ENCODE measurements at regions not wholly inside any gene's neighbourhood (a gene's known extent, or its start where the extent isn't known, plus 50 kb on each side); places are given as distances from the start of the nearest gene placed in this dataset.
A peak's percentile ranks its signal among the peaks of the same experiment; 100 is the strongest.

DNA sequence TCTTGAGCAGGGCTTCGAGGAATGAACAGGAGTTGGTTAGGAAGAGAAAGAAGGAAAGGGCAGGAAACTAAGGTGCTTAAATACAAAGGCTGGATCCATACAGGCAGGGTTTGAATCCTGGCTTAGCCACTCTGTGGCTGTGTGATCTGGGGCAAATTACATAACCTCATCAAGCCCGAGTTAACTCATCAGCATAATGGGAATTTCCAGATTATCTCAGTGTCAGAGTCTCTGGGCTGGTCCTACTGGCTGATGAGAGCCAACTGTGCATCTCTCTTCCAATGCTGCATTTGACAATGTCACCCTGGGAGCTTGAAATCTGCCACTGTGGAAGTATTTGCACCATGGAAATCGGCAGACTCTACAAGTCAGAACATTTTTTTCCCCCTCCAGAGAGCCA, 83.8 kb upstream of the SLC6A6 start:
- no peak for DNase-seq

GRCh38 chr3:14319654-14320182, 82.7 kb upstream of the SLC6A6 start:
- DNase-seq, result no peak

- DNase-seq, result no peak
These were observed 82.2 kb upstream of the SLC6A6 start for GRCh38 chr3:14320219-14320618.

GRCh38 chr3:14322001-14322400, 80.4 kb upstream of the SLC6A6 start:
- DNase-seq, result no peak

- no peak for DNase-seq
These were observed 79.6 kb upstream of the SLC6A6 start for GRCh38 chr3:14322667-14323295.

- no peak for DNase-seq
These were observed 78.8 kb upstream of the SLC6A6 start for GRCh38 chr3:14323401-14324223.

DNA sequence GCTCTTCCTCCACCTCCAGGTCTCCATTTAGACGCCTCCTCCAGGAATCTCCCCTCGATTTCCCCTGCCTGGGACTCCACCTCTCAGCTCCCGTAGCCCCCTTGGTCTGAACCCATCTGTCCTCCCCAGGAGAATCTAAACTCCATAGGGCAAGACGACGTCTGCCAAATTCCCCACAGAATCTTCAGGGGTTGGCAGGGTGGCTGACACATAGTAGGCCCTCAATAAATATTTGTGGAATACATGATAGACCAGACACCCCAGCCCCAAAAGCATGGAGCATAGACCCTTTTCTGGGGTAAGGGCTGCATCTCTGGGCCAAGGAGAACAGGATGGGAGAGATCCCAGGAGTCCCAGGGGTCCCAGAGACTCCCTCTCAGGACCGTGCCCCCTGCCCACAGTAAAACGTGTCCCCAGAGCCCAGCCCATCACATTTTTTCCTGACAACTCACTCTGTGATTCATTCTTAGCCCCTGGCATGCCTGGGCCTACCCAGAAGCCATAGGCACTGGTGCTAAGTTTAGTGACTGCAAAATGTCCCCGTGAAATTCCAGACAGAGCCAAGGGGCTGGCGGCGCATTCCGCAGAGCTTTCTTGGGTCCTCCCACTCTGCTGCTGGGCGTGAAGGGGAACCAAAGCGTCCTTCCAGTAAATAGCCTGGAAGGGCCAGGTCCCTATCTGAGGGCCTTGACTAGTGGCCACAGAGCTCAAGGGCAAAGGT, 78.0 kb upstream of the SLC6A6 start:
- DNase-seq, result no peak

GRCh38 chr3:14328422-14328821, 74.0 kb upstream of the SLC6A6 start:
- no peak for DNase-seq

DNA sequence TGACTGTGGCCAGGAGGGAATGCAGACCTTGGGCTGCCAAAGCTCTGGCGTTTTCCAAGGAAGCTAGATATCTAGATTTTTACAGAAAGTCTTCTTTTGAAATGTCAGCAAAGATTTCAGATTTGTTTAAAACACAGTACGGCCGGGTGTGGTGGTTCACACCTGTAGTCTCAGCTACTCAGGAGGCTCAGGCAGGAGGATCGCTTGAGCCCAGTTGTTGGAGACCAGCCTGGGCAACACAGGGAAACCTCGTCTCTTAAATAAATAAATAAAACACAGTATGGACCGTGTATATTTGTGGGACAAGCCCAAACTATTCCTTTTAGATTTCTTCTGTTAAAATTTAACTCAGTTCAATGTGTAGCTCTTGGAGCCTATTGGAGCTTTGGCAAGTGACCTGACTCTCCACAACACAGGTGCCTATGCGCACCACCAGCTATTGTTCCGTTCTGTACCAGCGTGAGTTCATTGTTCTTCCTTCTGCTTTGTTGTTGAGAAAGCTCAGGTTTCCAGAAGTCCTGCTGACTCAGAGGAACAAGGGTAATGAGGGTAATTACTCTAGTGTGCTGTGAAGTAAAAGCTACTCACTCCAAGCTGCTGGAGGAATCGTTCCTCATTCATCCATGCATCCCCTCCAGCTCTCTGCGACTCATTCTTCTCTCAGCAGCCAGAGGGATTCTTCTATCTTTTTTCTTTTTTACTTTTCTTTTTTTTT, 73.1 kb upstream of the SLC6A6 start:
- peak; percentile 56 for DNase-seq

DNA sequence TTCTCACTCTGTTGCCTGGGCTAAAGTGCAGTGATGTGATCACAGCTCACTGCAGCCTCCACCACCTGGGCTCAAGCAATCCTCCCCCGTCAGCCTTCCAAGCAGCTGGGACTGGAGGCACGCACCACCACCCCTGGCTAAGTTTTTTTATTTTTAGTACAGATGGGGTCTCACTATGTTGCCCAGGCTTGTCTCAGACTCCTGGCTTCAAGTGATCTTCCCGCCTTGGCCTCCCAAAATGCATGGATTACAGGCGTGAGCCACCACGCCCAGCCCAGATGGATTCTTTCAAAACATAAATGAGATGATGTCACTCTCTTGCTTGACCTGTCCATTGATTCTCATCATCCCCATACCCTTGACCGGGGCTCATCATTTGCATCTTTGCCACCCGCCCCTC, 72.6 kb upstream of the SLC6A6 start:
- DNase-seq, result no peak

DNA sequence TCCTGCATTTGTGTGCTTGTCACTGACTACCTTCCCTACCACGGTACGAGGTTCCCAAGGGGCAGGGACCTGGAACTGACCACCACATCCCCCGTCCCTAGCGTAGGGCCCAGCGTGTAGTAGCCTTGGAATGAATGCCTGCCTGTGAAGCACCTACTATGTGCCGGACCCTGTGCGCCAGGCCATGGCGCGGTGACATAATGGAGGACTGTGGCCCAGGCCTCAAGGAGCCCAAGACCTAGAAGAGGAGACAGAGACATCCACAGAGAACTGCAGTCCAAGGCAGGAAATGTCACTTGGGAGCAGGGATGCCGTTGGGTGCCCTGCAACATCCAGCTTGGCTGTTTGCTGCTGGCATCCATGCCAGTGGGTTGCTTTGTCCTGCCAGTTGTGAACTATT, 71.9 kb upstream of the SLC6A6 start:
- DNase-seq, result no peak

DNA sequence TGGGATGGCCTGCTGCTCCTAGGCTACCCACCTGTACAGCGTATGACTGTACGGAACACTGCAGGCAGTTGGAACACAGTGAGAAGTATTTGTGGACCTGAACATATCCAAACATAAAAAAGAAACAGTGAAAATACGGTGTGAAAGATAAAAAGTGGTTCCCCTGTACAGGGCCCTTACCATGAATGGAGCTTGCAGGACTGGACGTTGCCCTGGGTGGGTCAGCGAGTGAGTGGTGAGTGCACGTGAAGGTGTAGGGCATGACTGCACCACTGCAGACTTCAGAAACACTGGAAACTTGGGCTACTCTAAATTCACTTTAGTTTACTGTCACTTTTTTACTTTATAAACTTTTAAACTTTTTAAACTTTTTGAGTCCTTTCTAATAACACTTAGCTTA, 71.2 kb upstream of the SLC6A6 start:
- DNase-seq, result no peak

DNA sequence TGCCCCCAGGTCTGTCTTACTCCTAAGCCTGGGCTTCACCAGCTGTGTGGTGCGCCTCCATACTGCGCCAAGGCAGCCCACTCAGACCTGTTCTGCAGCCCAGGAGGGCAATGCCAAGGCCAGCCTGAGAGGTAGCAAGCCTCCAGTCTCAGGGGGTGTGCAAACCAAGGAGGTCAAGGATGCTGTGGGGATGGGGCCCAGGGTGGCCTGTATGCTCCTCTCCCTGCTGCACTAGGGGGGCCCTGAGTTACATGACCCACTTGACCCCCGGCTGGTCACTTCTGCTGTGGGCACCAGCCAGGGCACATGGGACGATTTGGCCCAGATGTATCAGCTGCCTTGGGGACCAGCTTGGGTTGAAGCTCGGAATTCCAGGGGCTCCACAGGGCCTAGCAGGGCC, 70.0 kb upstream of the SLC6A6 start:
- DNase-seq, result no peak

DNA sequence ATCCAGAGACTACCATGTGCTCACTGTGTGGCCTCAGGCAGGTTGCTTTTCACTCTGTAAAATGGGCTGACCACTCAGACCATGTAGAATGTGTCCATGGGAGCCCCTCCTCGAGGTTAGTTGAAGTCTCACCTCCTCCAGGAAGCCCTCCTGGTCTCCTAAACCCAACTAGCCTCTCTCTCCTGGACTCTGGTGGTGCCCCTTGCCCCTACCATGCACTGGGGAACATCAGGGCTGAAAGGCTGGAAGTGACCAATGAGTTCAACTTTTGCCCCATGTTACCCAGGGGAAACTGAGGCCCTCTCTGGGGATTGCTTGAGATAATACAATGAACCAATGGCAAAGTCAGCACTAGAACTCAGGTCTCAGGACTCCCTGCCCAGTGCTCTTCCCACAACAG, 69.2 kb upstream of the SLC6A6 start:
- no peak for DNase-seq

- no peak for DNase-seq
These were observed 68.8 kb upstream of the SLC6A6 start for GRCh38 chr3:14333621-14334020.

DNA sequence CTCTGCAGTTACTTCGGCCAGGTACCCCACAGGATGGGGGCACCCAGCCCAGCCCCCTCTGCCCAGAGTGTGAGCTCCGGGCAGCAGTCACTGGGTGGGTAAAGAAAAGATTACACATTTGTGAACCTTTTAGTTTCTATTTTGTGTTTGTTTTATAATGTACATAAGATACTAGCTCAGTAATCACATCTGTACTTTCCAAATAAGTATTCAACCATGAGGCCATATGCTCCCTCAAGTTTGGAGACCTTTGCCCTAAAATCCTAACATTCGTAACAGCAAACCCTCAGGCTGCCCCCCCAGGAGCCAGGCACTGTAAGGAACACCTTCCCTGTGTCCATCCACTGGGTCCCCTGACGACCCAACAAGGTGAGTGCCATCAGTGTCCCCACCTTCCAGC, 68.3 kb upstream of the SLC6A6 start:
- no peak for DNase-seq

GRCh38 chr3:14334936-14335335, 67.5 kb upstream of the SLC6A6 start:
- no peak for DNase-seq

- peak; percentile 50 for DNase-seq
These were observed 66.3 kb upstream of the SLC6A6 start for GRCh38 chr3:14335774-14336748.

DNA sequence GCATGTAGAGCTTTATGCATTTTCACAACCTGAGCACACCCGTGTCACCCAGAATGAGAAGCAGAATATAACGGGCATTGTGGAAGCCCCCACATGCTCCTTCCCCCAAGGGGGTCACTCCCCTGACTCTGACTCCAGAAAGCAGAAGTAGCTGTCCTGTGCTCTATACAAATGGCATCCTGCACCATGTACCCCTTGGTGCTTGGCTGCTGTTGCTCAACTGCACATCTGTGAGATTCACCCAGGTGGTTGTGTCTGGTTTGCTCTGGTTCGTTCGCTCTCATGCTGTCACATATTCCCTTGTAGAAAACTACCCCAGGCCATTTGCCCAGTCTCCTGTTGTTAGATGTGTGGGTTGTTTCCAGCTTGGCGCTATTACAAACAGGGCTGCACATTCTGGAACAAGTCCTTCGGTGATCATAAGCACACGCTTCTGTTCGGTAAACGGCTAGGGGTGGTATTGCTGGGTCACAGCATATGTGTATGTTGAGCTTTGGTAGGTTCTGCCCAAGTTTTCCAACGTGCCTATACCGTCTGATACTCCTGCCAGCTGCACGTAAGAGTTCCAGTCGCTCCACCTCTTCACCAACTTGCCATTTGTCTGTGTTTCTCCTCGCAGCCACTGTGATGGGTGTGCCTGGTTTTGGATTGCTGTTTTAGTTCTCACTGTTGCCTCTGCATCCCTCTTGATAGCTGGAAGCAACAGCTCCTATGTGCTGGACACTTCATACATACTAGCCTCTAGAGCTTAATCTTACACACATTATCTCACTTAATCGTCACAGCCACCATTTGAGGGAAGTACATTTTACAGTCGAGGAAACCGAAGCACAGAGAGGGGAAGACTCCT, 65.4 kb upstream of the SLC6A6 start:
- DNase-seq, result no peak

GRCh38 chr3:14337828-14338227, 64.6 kb upstream of the SLC6A6 start:
- DNase-seq, result no peak

DNA sequence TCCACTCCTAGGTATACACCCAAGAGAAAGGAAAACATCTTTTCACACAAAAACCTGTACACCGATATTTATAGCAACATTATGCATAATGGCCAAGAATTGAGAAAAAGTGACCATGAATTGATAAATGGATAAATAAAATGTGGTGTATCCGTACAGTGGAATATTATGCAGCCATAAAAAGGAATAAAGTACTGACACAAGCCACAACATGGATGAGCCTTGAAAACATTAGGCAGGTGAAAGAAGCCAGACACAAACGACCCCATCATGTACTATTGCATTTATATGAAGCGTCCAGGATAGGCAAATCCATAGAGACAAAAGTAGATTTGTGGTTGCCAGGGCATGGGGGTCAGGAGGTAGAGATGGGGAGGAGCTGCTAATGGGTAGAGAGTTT, 64.2 kb upstream of the SLC6A6 start:
- no peak for DNase-seq

Data from NCI-H1092 treated with DMSO at 0.1 percent for 48 hours (cell line).